Hepatocyte (in vitro differentiated cells): ENCODE measurements at regions not wholly inside any gene's neighbourhood (a gene's known extent, or its start where the extent isn't known, plus 50 kb on each side); places are given as distances from the start of the nearest gene placed in this dataset.

Source experiments
- DNase-seq: peaks from one replicate; pipeline ENCODE4 v3.0.0-alpha.2; 2016; ENCODE audit warnings: low spot score
- H2AFZ ChIP-seq: fragments of 200-600 bp; sonication (generic); 2 replicates; pipeline ENCODE4 v1.6.0; 2016; ENCODE audit warnings: antibody characterized with exemption, mild to moderate bottlenecking
- H3K27ac ChIP-seq: fragments of 200-600 bp; sonication (generic); 2 replicates; pipeline ENCODE4 v1.5.1; 2016; ENCODE audit warnings: mild to moderate bottlenecking
- H3K27me3 ChIP-seq: fragments of 200-600 bp; sonication (generic); 2 replicates; pipeline ENCODE4 v1.6.1; 2016
- H3K36me3 ChIP-seq: fragments of 200-600 bp; sonication (generic); replicated peaks from 2 replicates; pipeline ENCODE4 v1.5.1; 2016; ENCODE audit warnings: low read depth; ENCODE audit not compliant: insufficient read depth
- H3K4me1 ChIP-seq: fragments of 200-600 bp; sonication (generic); 2 replicates; pipeline ENCODE4 v1.5.1; 2016; ENCODE audit warnings: mild to moderate bottlenecking, moderate library complexity; ENCODE audit not compliant: insufficient read depth
- H3K4me2 ChIP-seq: fragments of 200-600 bp; sonication (generic); 2 replicates; pipeline ENCODE4 v1.6.0; 2016
- H3K4me3 ChIP-seq: fragments of 200-600 bp; sonication (generic); 2 replicates; pipeline ENCODE4 v1.5.1; 2016; ENCODE audit warnings: mild to moderate bottlenecking
- H3K79me2 ChIP-seq: fragments of 200-600 bp; sonication (generic); 2 replicates; pipeline ENCODE4 v1.6.0; 2017; ENCODE audit warnings: mild to moderate bottlenecking
- H3K9me2 ChIP-seq: fragments of 200-600 bp; sonication (generic); replicated peaks from 2 replicates; pipeline ENCODE4 v1.6.0; 2017; ENCODE audit warnings: mild to moderate bottlenecking; ENCODE audit not compliant: insufficient read depth
- H3K9me3 ChIP-seq: fragments of 200-600 bp; sonication (generic); 2 replicates; pipeline ENCODE4 v1.5.1; 2016; ENCODE audit warnings: low read depth, mild to moderate bottlenecking
- H4K20me1 ChIP-seq: fragments of 200-600 bp; sonication (generic); 2 replicates; pipeline ENCODE4 v1.6.0; 2016; ENCODE audit warnings: mild to moderate bottlenecking; ENCODE audit not compliant: insufficient read depth, poor library complexity, severe bottlenecking
- EZH2 ChIP-seq: fragments of 200-600 bp; sonication (generic); IDR thresholded peaks from 2 replicates; pipeline ENCODE4 v1.6.1; 2016; ENCODE audit warnings: antibody characterized with exemption, mild to moderate bottlenecking, borderline replicate concordance
- EZH2phosphoT487 ChIP-seq: fragments of 200-600 bp; sonication (generic); IDR thresholded peaks from one replicate; pipeline ENCODE4 v1.6.1; 2018; ENCODE audit warnings: antibody characterized with exemption, mild to moderate bottlenecking, low read depth, moderate library complexity; ENCODE audit not compliant: unreplicated experiment, severe bottlenecking
- WGBS: methylation state at CpG from one replicate; pipeline ENCODE4 v1.1.6; 2016; ENCODE audit warnings: low lambda C conversion rate; ENCODE audit errors: missing lambda C conversion rate; 5-methylcytosine and 5-hydroxymethylcytosine counted together
- TF ChIP-seq, protein P1 (sequence below): fragments of 200-600 bp; sonication (generic); IDR thresholded peaks from 2 replicates; pipeline ENCODE4 v1.5.1; 2016; ENCODE audit warnings: antibody characterized with exemption, mild to moderate bottlenecking; ENCODE audit not compliant: poor library complexity

DNA sequence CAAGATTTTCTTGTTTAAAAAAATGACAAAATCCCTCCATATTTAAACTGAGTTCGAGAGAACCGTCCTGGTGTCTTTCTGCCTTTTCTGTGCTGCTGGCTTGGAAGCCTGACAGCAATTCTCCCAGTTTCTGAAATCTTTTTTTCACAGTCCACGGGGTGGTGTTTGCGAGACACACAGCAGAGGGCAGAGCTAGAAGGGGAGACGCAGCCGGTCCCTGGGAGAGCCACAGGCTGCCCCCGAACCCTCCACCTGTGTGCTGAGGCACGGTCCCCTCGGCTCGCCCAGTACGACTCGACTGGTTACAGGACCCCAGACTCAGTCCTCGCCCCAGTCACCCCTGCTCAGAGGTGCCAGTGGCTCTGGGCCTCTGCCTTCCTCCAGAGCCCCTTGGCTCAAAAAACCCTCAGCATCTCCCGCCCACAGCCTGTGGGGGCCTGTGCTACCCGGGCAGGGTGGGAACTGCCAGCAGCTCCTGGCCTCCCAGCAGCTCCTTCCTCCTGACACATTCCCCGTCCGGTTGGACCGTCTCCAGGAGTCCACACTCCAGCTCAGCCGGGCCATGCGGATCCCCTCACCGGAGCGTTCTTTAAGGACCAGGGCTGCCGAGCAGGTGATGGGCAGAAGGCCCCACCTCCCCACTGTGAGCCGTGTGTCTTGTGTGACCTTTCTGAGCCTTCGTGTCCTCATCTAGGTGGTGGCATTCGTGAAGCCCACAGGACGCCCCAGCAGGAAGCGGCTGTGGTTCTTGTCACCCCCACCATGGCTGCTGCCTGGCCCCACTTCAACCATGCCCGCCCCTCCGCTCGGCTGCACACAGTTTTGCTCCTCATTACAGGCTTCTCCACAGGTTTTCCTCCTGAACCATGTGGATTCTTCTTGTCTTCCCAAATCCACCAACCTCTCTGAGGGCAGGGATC is 52.3 kb upstream of the EN2 start:
- no peak overlapping the region for H3K4me2 ChIP-seq
- H3K79me2 ChIP-seq, result no peaks in the 10 kb centered on the region
- no peak overlapping the region for H3K4me3 ChIP-seq
- no peaks in the 10 kb centered on the region for H3K36me3 ChIP-seq
- no peaks in the 10 kb centered on the region for H3K4me1 ChIP-seq
- no peak overlapping the region for H3K27ac ChIP-seq
- no peaks in the 10 kb centered on the region for H4K20me1 ChIP-seq
- DNase-seq, result no peak
- TF ChIP-seq EZH2phosphoT487 (no peak), EZH2 (no peak)
- TF ChIP-seq, protein P1, sequence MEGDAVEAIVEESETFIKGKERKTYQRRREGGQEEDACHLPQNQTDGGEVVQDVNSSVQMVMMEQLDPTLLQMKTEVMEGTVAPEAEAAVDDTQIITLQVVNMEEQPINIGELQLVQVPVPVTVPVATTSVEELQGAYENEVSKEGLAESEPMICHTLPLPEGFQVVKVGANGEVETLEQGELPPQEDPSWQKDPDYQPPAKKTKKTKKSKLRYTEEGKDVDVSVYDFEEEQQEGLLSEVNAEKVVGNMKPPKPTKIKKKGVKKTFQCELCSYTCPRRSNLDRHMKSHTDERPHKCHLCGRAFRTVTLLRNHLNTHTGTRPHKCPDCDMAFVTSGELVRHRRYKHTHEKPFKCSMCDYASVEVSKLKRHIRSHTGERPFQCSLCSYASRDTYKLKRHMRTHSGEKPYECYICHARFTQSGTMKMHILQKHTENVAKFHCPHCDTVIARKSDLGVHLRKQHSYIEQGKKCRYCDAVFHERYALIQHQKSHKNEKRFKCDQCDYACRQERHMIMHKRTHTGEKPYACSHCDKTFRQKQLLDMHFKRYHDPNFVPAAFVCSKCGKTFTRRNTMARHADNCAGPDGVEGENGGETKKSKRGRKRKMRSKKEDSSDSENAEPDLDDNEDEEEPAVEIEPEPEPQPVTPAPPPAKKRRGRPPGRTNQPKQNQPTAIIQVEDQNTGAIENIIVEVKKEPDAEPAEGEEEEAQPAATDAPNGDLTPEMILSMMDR, result no peak
- no peaks in the 10 kb centered on the region for H3K9me3 ChIP-seq
- WGBS, result 61% methylated on average over 31 of the region's 31 CpGs
- H3K9me2 ChIP-seq, result no peaks in the 10 kb centered on the region
- peaks cover 35% of the 10 kb centered on the region for H3K27me3 ChIP-seq
- no peak overlapping the region for H2AFZ ChIP-seq

DNA sequence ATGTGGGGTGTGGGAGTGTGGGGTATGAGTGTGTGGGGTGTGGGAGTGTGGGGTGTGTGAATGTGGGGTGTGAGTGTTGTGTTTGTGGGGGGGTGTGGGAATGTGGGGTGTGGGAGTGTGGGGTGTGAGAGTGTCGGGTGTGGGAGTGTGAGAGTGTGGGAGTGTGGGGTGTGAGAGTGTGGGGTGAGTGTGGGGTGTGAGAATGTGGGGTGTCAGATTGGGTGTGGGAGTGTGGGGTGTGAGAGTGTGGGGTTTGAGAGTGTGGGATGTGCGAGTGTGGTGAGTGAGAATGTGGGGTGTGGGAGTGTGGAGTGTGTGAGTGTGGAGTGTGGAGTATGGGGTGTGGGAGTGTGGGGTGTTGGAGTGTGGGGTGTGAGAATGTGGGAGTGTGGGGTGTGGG is 50.1 kb upstream of the EN2 start:
- no CpG with 5 or more reads among the region's 2 CpGs for WGBS
- H3K27me3 ChIP-seq, result peaks cover 24% of the 10 kb centered on the region

More for the DNA sequence above, 50.1 kb upstream of the EN2 start:
- DNase-seq, result no peak
- Histone ChIP-seq H3K9me2 (no peaks in the 10 kb centered on the region), H3K4me1 (no peaks in the 10 kb centered on the region), H3K27ac (no peak overlapping the region), H3K4me3 (no peak overlapping the region), H3K4me2 (no peak overlapping the region), H3K36me3 (no peaks in the 10 kb centered on the region), H2AFZ (no peak overlapping the region), H4K20me1 (no peaks in the 10 kb centered on the region), H3K9me3 (no peaks in the 10 kb centered on the region), H3K79me2 (no peaks in the 10 kb centered on the region)
- TF ChIP-seq EZH2 (no peak), EZH2phosphoT487 (no peak)
- TF ChIP-seq, protein P1, result no peak
